Ishikawa (cell line): ENCODE measurements at regions not wholly inside any gene's neighbourhood (a gene's known extent, or its start where the extent isn't known, plus 50 kb on each side); places are given as distances from the start of the nearest gene placed in this dataset.

ENCODE experiments used
- CEBPB ChIP-seq: IDR thresholded peaks from 2 replicates; pipeline ENCODE4 v1.6.1; 2012
- EGR1 ChIP-seq: IDR thresholded peaks from 2 replicates; pipeline ENCODE4 v1.6.1; 2012
- EP300 ChIP-seq: IDR thresholded peaks from 2 replicates; pipeline ENCODE4 v1.6.1; 2012; ENCODE audit warnings: borderline replicate concordance
- NFIC ChIP-seq: IDR thresholded peaks from 2 replicates; pipeline ENCODE4 v1.6.1; 2012
- TAF1 ChIP-seq: IDR thresholded peaks from 2 replicates; pipeline ENCODE4 v1.6.1; 2012; ENCODE audit warnings: low read depth, mild to moderate bottlenecking
- TCF12 ChIP-seq: IDR thresholded peaks from 2 replicates; pipeline ENCODE4 v1.6.1; 2012; ENCODE audit warnings: low read depth
- TEAD4 ChIP-seq: IDR thresholded peaks from 2 replicates; pipeline ENCODE4 v1.6.1; 2012
- ZBTB7A ChIP-seq: IDR thresholded peaks from 2 replicates; pipeline ENCODE4 v1.6.1; 2012; ENCODE audit warnings: low read depth
- TF ChIP-seq, protein P1 (sequence below): IDR thresholded peaks from 2 replicates; pipeline ENCODE4 v1.6.1; 2012; ENCODE audit warnings: low read depth, mild to moderate bottlenecking

DNA sequence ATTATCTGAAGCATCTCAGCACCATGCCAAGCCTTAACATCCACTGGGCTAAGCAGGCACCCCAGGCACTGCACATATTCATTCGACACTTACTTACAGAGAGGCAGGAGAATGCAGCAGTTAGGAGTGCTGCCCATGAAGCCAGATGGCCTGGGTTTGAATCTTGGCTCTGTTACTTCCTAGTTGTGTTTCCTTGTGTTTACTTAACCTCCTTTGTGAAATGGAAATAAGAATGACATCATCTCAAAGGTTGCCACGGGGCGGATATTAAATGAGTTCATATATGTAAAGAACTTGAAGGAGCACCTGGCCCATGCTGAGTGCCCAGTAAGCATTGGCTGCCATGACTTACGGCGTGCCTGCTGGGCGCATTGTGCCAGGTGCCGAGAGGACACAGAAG lies 565.2 kb downstream of the CDK5RAP2 start:
- TF ChIP-seq NFIC (no peak), TCF12 (no peak), TEAD4 (no peak), ZBTB7A (no peak), TAF1 (no peak), EP300 (no peak), CEBPB (no peak), EGR1 (no peak)
- TF ChIP-seq, protein P1, sequence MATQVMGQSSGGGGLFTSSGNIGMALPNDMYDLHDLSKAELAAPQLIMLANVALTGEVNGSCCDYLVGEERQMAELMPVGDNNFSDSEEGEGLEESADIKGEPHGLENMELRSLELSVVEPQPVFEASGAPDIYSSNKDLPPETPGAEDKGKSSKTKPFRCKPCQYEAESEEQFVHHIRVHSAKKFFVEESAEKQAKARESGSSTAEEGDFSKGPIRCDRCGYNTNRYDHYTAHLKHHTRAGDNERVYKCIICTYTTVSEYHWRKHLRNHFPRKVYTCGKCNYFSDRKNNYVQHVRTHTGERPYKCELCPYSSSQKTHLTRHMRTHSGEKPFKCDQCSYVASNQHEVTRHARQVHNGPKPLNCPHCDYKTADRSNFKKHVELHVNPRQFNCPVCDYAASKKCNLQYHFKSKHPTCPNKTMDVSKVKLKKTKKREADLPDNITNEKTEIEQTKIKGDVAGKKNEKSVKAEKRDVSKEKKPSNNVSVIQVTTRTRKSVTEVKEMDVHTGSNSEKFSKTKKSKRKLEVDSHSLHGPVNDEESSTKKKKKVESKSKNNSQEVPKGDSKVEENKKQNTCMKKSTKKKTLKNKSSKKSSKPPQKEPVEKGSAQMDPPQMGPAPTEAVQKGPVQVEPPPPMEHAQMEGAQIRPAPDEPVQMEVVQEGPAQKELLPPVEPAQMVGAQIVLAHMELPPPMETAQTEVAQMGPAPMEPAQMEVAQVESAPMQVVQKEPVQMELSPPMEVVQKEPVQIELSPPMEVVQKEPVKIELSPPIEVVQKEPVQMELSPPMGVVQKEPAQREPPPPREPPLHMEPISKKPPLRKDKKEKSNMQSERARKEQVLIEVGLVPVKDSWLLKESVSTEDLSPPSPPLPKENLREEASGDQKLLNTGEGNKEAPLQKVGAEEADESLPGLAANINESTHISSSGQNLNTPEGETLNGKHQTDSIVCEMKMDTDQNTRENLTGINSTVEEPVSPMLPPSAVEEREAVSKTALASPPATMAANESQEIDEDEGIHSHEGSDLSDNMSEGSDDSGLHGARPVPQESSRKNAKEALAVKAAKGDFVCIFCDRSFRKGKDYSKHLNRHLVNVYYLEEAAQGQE, result no peak
